GM12878 (cell line): ENCODE measurements at regions not wholly inside any gene's neighbourhood (a gene's known extent, or its start where the extent isn't known, plus 50 kb on each side); places are given as distances from the start of the nearest gene placed in this dataset.

Experiments
- ATAC-seq: fragments of 200-7000 bp; cut with Tn5 transposase; 3 replicates; pipeline ENCODE4 v1.9.1; 2020; ENCODE audit warnings: mild to moderate bottlenecking, moderate library complexity
- BruUV-seq: library from RNA; stranded (reverse); fragments of 400-500 nt; replicated peaks from 2 replicates; lab custom pipeline; 2021; lab: Mats Ljungman, UMichigan
- CTCF ChIA-PET: fragments of 300-600 bp; sonication (Branson Sonifier 250); formaldehyde crosslinking; extraction: SDS; loops from one replicate; lab custom pipeline; 2021; ENCODE audit warnings: inconsistent platforms; lab: Yijun Ruan, JAX
- POLR2A ChIA-PET: fragments of 350-600 bp; formaldehyde crosslinking; extraction: SDS; loops from one replicate; lab custom pipeline; 2021; ENCODE audit warnings: inconsistent platforms; lab: Charles Lee
- RAD21 ChIA-PET: fragments of 300-600 bp; sonication (Branson Sonifier 250); formaldehyde crosslinking; loops from one replicate; lab custom pipeline; 2023; ENCODE audit warnings: antibody characterized with exemption; ENCODE audit not compliant: unreplicated experiment; lab: Charles Lee
- SMC1A ChIA-PET: fragments of 300-600 bp; sonication (Branson Sonifier 250); formaldehyde crosslinking; loops from one replicate; lab custom pipeline; 2023; ENCODE audit not compliant: unreplicated experiment, uncharacterized antibody; lab: Charles Lee
- DNase-seq: peaks from one replicate; pipeline ENCODE4 v3.0.0-alpha.2; 2011; ENCODE audit warnings: low read depth, low spot score
- FAIRE-seq: peaks from 3 replicates; lab custom pipeline; 2011; peaks lifted over from hg19 to GRCh38; lab: Jason Lieb, UNC
- H2AFZ ChIP-seq: 2 replicates; pipeline ENCODE4 v1.6.0; 2011; ENCODE audit warnings: low read depth, low read length, control low read depth; ENCODE audit not compliant: control insufficient read depth
- H3K27ac ChIP-seq: 2 replicates; pipeline ENCODE4 v1.5.1; 2011; ENCODE audit warnings: control low read depth; ENCODE audit not compliant: control insufficient read depth, insufficient read depth
- H3K27me3 ChIP-seq, 2 experiments: replicated peaks in 1 of 2; 2 replicates each; pipeline versions ENCODE4 v1.6.0 to v1.6.1; 2011; ENCODE audit warnings: low read length in 1 of 2; ENCODE audit not compliant: control insufficient read depth in 2 of 2, insufficient read depth in 2 of 2
- H3K36me3 ChIP-seq, 2 experiments: 2 replicates each; pipeline ENCODE4 v1.5.1; 2011; ENCODE audit warnings: low read length in 1 of 2; ENCODE audit not compliant: control insufficient read depth in 2 of 2, insufficient read depth in 2 of 2
- H3K4me1 ChIP-seq: 2 replicates; pipeline ENCODE4 v1.6.1; 2011; ENCODE audit warnings: mild to moderate bottlenecking, low read length, moderate library complexity, mixed read lengths; ENCODE audit not compliant: control insufficient read depth, insufficient read depth
- H3K4me2 ChIP-seq: 2 replicates; pipeline ENCODE4 v1.6.0; 2011; ENCODE audit warnings: control low read depth; ENCODE audit not compliant: control insufficient read depth, insufficient read depth
- H3K4me3 ChIP-seq: fragments of 200-600 bp; sonication (generic); 2 replicates; pipeline ENCODE4 v1.5.1; 2016
- H3K79me2 ChIP-seq: 2 replicates; pipeline ENCODE4 v1.6.0; 2011; ENCODE audit warnings: low read length; ENCODE audit not compliant: control insufficient read depth, insufficient read depth
- H3K9ac ChIP-seq: 2 replicates; pipeline ENCODE4 v1.8.0; 2011; ENCODE audit warnings: low read length, control low read depth, mixed read lengths; ENCODE audit not compliant: control insufficient read depth, insufficient read depth
- H3K9me3 ChIP-seq: replicated peaks from 3 replicates; pipeline ENCODE4 v1.5.1; 2011; ENCODE audit warnings: mild to moderate bottlenecking, low read length; ENCODE audit not compliant: control insufficient read depth, insufficient read depth
- H4K20me1 ChIP-seq: 2 replicates; pipeline ENCODE4 v1.6.0; 2011; ENCODE audit not compliant: control insufficient read depth, insufficient read depth
- EGR1 ChIP-seq, 2 experiments: IDR thresholded peaks; 1 replicate in 1 of 2; 2 replicates in 1 of 2; pipeline ENCODE4 v1.6.1; 2011 to 2012; ENCODE audit warnings: low read depth in 2 of 2, low read length in 2 of 2, borderline replicate concordance in 1 of 2, mild to moderate bottlenecking in 1 of 2, moderate library complexity in 1 of 2
- IKZF2 ChIP-seq, 2 experiments: fragments of 450-650 bp; IDR thresholded peaks; 2 replicates each; pipeline ENCODE4 v1.6.1; 2017; ENCODE audit warnings: mild to moderate bottlenecking in 2 of 2, moderate library complexity in 2 of 2
- KAT2A ChIP-seq: conservative IDR thresholded peaks from 2 replicates; pipeline ENCODE4 v1.6.1; 2011; ENCODE audit warnings: low read depth, low read length; ENCODE audit not compliant: control insufficient read depth
- LARP7 ChIP-seq: fragments of 450-650 bp; IDR thresholded peaks from 2 replicates; pipeline ENCODE4 v1.6.1; 2017; ENCODE audit warnings: mild to moderate bottlenecking
- MEF2A ChIP-seq: IDR thresholded peaks from 2 replicates; pipeline ENCODE4 v1.6.1; 2011; ENCODE audit warnings: low read depth, mild to moderate bottlenecking, low read length, moderate library complexity; ENCODE audit not compliant: insufficient read depth
- MYB ChIP-seq: fragments of 150-350 bp; IDR thresholded peaks from 2 replicates; pipeline ENCODE4 v1.6.1; 2014; ENCODE audit warnings: mild to moderate bottlenecking, low read depth, low read length, borderline replicate concordance
- SRF ChIP-seq, 2 experiments: IDR thresholded peaks; 2 replicates each; pipeline ENCODE4 v1.6.1; 2011; ENCODE audit warnings: low read depth in 2 of 2, low read length in 2 of 2, mild to moderate bottlenecking in 1 of 2, moderate library complexity in 1 of 2
- TBL1XR1 ChIP-seq: IDR thresholded peaks from 2 replicates; pipeline ENCODE4 v1.6.1; 2012; ENCODE audit warnings: low read depth, low read length, improper control_type of control experiment
- WGBS: methylation state at CpG from one replicate; pipeline ENCODE4 v1.1.6; 2016; ENCODE audit warnings: low lambda C conversion rate; ENCODE audit not compliant: insufficient replicate concordance, insufficient coverage; ENCODE audit errors: missing lambda C conversion rate; 5-methylcytosine and 5-hydroxymethylcytosine counted together
- in situ Hi-C: fragments of 300-500 bp; cut with MboI; formaldehyde crosslinking; loops from 9 replicates; pipeline ENCODE4 v1.14.3; 2018; ENCODE audit warnings: mixed read lengths
- intact Hi-C: fragments of 100-400 bp; cut with micrococcal nuclease; formaldehyde crosslinking; loops from one replicate; pipeline ENCODE4 v1.14.2; 2022; ENCODE audit not compliant: unreplicated experiment
- TF ChIP-seq, protein P1 (sequence below): fragments of 450-650 bp; IDR thresholded peaks from 2 replicates; pipeline ENCODE4 v1.6.1; 2017; ENCODE audit warnings: mild to moderate bottlenecking, low read depth, inconsistent platforms; ENCODE audit not compliant: poor library complexity, severe bottlenecking
- TF ChIP-seq, protein P2 (sequence below): IDR thresholded peaks from 2 replicates; pipeline ENCODE4 v1.6.1; 2011; ENCODE audit warnings: low read depth, low read length, improper control_type of control experiment, borderline replicate concordance
- TF ChIP-seq, protein P3 (sequence below): fragments of 450-650 bp; IDR thresholded peaks from 2 replicates; pipeline ENCODE4 v1.6.1; 2016; ENCODE audit warnings: mild to moderate bottlenecking

DNA sequence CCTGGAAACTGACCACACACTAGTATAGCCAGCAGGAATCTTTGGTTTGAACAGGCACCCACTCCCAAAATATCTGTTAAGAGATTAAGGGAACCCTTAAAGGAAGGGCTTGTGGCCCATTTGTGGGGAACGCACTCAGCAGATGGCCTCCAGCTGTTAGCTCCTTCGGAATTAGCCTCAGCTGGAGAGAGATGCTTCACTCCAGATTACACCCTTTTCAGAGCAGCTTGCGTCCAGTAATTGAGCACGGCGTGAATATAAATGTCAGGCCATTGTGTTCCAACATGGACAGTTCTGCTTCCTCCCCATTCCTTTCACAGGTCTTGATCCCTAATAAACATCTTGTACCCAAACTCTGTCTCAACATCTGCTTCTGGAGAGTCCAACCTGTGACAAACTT lies 397.8 kb downstream of the SEC23A start (continued):
- TF ChIP-seq, protein P1, sequence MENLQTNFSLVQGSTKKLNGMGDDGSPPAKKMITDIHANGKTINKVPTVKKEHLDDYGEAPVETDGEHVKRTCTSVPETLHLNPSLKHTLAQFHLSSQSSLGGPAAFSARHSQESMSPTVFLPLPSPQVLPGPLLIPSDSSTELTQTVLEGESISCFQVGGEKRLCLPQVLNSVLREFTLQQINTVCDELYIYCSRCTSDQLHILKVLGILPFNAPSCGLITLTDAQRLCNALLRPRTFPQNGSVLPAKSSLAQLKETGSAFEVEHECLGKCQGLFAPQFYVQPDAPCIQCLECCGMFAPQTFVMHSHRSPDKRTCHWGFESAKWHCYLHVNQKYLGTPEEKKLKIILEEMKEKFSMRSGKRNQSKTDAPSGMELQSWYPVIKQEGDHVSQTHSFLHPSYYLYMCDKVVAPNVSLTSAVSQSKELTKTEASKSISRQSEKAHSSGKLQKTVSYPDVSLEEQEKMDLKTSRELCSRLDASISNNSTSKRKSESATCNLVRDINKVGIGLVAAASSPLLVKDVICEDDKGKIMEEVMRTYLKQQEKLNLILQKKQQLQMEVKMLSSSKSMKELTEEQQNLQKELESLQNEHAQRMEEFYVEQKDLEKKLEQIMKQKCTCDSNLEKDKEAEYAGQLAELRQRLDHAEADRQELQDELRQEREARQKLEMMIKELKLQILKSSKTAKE, result no peak
- no peak for TF ChIP-seq MEF2A
- no peak for TF ChIP-seq LARP7

DNA sequence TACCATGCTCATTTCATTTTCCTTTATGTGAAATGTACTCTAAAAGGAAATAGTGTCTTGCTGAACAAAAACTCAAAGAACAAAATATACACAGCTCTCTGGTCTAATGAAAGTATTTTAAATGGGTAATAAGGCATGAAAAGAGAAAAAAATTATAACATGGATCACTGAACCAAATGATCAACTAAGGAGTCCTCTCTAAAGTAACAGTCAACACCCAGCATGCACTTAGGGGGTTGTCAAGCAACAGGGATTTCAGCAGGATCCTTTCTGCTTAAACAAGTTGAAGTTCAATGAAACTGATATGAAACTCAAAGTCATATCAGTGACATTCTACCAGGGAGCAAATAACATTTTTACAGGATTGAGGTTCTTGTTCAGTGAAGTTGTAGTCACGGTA lies 398.8 kb downstream of the SEC23A start:
- no peak for ATAC-seq
- intact Hi-C loops (no loop called here), in situ Hi-C loops (no loop called here)
- WGBS, result 63% methylated on average over 1 of the region's 1 CpG
- H3K4me3 ChIP-seq, result no peak overlapping the region
- H3K27me3 ChIP-seq, result no peaks in the 10 kb centered on the region
- H3K27ac ChIP-seq, result no peak overlapping the region
- H4K20me1 ChIP-seq, result no peaks in the 10 kb centered on the region
- H3K9ac ChIP-seq, result no peak overlapping the region
- RAD21 ChIA-PET, result no interaction called here
- H3K36me3 ChIP-seq, result no peaks in the 10 kb centered on the region
- SMC1A ChIA-PET, result interaction anchor here (0.8 to 0.9 kb wide), 2 partner anchors 13 to 80 kb away, joined by 3 read pairs; no protein-coding TSS in a partner anchor
- POLR2A ChIA-PET, result no interaction called here
- BruUV-seq, result no TSS peak
- CTCF ChIA-PET, result no interaction called here
- no peak for DNase-seq
- no peaks in the 10 kb centered on the region for H3K4me1 ChIP-seq
- TF ChIP-seq TBL1XR1 (no peak), MYB (no peak), EGR1 (IDR thresholded peaks at IDR 0.05; ENCODE audit: borderline replicate concordance in 1 of 2, low read depth in 2 of 2, low read length in 2 of 2) (no peak), MEF2A (no peak), IKZF2 (IDR thresholded peaks at IDR 0.05) (no peak), KAT2A (no peak), SRF (IDR thresholded peaks at IDR 0.05; ENCODE audit: low read depth in 2 of 2, low read length in 2 of 2) (no peak)
- TF ChIP-seq, protein P2, sequence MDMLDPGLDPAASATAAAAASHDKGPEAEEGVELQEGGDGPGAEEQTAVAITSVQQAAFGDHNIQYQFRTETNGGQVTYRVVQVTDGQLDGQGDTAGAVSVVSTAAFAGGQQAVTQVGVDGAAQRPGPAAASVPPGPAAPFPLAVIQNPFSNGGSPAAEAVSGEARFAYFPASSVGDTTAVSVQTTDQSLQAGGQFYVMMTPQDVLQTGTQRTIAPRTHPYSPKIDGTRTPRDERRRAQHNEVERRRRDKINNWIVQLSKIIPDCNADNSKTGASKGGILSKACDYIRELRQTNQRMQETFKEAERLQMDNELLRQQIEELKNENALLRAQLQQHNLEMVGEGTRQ, result no peak
- TF ChIP-seq, protein P3, sequence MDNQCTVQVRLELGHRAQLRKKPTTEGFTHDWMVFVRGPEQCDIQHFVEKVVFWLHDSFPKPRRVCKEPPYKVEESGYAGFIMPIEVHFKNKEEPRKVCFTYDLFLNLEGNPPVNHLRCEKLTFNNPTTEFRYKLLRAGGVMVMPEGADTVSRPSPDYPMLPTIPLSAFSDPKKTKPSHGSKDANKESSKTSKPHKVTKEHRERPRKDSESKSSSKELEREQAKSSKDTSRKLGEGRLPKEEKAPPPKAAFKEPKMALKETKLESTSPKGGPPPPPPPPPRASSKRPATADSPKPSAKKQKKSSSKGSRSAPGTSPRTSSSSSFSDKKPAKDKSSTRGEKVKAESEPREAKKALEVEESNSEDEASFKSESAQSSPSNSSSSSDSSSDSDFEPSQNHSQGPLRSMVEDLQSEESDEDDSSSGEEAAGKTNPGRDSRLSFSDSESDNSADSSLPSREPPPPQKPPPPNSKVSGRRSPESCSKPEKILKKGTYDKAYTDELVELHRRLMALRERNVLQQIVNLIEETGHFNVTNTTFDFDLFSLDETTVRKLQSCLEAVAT, result no peak
- no peaks in the 10 kb centered on the region for H3K79me2 ChIP-seq
- no peak overlapping the region for H3K4me2 ChIP-seq
- no peaks in the 10 kb centered on the region for H3K9me3 ChIP-seq
- no peak overlapping the region for H2AFZ ChIP-seq
- no peak for FAIRE-seq
